ENCODE measurements at regions not wholly inside any gene's neighbourhood (a gene's known extent, or its start where the extent isn't known, plus 50 kb on each side); places are given as distances from the start of the nearest gene placed in this dataset.
"Not testable (repeated sequence)": the region's sequence is repeated elsewhere in the genome, so short reads cannot be mapped to it uniquely, and the experiment has no call there.

- H3K27me3 ChIP-seq (ENCODE audit: control insufficient read depth in 3 of 3, insufficient read depth in 3 of 3, low read length in 3 of 3), result no peaks in the 10 kb centered on the region
- H3K9ac ChIP-seq (ENCODE audit: low read depth in 1 of 3, low read length in 3 of 3), result no peak overlapping the region
- H3K27ac ChIP-seq (ENCODE audit: low read depth, low read length), result no peak overlapping the region
- no peaks in the 10 kb centered on the region for H3K36me3 ChIP-seq (ENCODE audit: control insufficient read depth in 3 of 3, insufficient read depth in 3 of 3, low read length in 3 of 3)
- no peaks in the 10 kb centered on the region for H3K9me3 ChIP-seq (ENCODE audit: control insufficient read depth in 3 of 3, low read length in 3 of 3)
- no peak overlapping the region for H3K4me3 ChIP-seq (ENCODE audit: low read length in 3 of 3)
- H3K4me1 ChIP-seq (ENCODE audit: control insufficient read depth in 3 of 3, insufficient read depth in 3 of 3, low read length in 3 of 3), result no peaks in the 10 kb centered on the region
These were observed 54.3 kb upstream of the LRCH1 start for GRCh38 chr13:46498650-46499049.

GRCh38 chr13:46496086-46496485, 56.9 kb upstream of the LRCH1 start:
- H3K27ac ChIP-seq (ENCODE audit: low read depth, low read length), result no peak overlapping the region
- no peaks in the 10 kb centered on the region for H3K36me3 ChIP-seq (ENCODE audit: control insufficient read depth in 3 of 3, insufficient read depth in 3 of 3, low read length in 3 of 3)
- H3K27me3 ChIP-seq (ENCODE audit: control insufficient read depth in 3 of 3, insufficient read depth in 3 of 3, low read length in 3 of 3), result no peaks in the 10 kb centered on the region
- H3K9me3 ChIP-seq (ENCODE audit: control insufficient read depth in 3 of 3, low read length in 3 of 3), result no peaks in the 10 kb centered on the region
- H3K4me3 ChIP-seq (ENCODE audit: low read length in 3 of 3), result no peak overlapping the region
- no peak overlapping the region for H3K9ac ChIP-seq (ENCODE audit: low read depth in 1 of 3, low read length in 3 of 3)
- no peaks in the 10 kb centered on the region for H3K4me1 ChIP-seq (ENCODE audit: control insufficient read depth in 3 of 3, insufficient read depth in 3 of 3, low read length in 3 of 3)

- Histone ChIP-seq H3K27ac (ENCODE audit: low read depth, low read length) (no peak overlapping the region), H3K36me3 (ENCODE audit: control insufficient read depth in 3 of 3, insufficient read depth in 3 of 3, low read length in 3 of 3) (no peaks in the 10 kb centered on the region), H3K4me1 (ENCODE audit: control insufficient read depth in 3 of 3, insufficient read depth in 3 of 3, low read length in 3 of 3) (no peaks in the 10 kb centered on the region), H3K9ac (ENCODE audit: low read depth in 1 of 3, low read length in 3 of 3) (no peak overlapping the region), H3K27me3 (ENCODE audit: control insufficient read depth in 3 of 3, insufficient read depth in 3 of 3, low read length in 3 of 3) (no peaks in the 10 kb centered on the region), H3K4me3 (ENCODE audit: low read length in 3 of 3) (no peak overlapping the region), H3K9me3 (ENCODE audit: control insufficient read depth in 3 of 3, low read length in 3 of 3) (no peaks in the 10 kb centered on the region)
These were observed 57.3 kb upstream of the LRCH1 start for GRCh38 chr13:46495651-46496050.

DNA sequence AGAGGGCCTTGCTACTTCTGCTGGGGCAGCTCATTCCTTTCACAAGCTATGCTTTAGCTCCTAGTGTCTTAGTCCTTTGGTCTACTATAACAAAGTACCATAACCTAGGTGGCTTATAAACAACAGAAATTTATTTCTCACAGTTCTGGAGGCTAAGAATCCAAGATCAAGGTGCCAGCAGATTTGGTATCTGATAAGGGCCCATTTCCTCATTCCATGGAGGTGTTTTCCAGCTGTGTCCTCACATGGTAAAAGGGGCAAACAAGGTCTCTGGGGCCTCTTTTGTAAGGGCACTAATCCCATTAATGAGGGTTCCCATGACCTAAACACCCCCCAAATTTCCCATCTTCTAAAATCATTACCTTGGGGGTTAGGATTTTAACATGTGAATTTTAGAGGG, 57.9 kb upstream of the LRCH1 start:
- Histone ChIP-seq H3K36me3 (ENCODE audit: control insufficient read depth in 3 of 3, insufficient read depth in 3 of 3, low read length in 3 of 3) (no peaks in the 10 kb centered on the region), H3K27me3 (ENCODE audit: control insufficient read depth in 3 of 3, insufficient read depth in 3 of 3, low read length in 3 of 3) (no peaks in the 10 kb centered on the region), H3K9me3 (ENCODE audit: control insufficient read depth in 3 of 3, low read length in 3 of 3) (no peaks in the 10 kb centered on the region), H3K9ac (ENCODE audit: low read depth in 1 of 3, low read length in 3 of 3) (no peak overlapping the region), H3K4me1 (ENCODE audit: control insufficient read depth in 3 of 3, insufficient read depth in 3 of 3, low read length in 3 of 3) (no peaks in the 10 kb centered on the region), H3K4me3 (ENCODE audit: low read length in 3 of 3) (no peak overlapping the region), H3K27ac (ENCODE audit: low read depth, low read length) (no peak overlapping the region)

DNA sequence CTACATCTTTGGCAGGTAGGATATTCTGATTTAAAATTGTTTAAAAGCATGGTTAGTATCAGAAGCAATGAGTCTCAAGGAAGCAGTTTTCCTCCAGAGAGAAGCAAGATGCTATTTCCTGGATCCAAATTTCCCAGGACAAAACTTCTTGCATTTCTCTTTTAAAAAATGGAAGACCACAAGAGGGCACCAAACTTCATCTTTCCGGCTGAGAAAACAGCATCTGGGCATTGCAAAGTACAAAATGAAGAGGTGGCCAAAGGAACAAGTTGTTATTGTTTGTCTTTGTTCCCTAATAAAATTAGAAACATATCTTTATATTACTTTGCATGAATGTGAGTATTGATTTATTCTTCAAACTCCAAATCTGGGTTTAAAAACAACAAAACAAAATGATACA, 60.0 kb upstream of the LRCH1 start:
- no peak overlapping the region for H3K4me3 ChIP-seq (ENCODE audit: low read length in 3 of 3)
- no peaks in the 10 kb centered on the region for H3K9me3 ChIP-seq (ENCODE audit: control insufficient read depth in 3 of 3, low read length in 3 of 3)
- H3K27ac ChIP-seq (ENCODE audit: low read depth, low read length), result no peak overlapping the region
- no peaks in the 10 kb centered on the region for H3K27me3 ChIP-seq (ENCODE audit: control insufficient read depth in 3 of 3, insufficient read depth in 3 of 3, low read length in 3 of 3)
- H3K9ac ChIP-seq (ENCODE audit: low read depth in 1 of 3, low read length in 3 of 3), result no peak overlapping the region
- no peaks in the 10 kb centered on the region for H3K36me3 ChIP-seq (ENCODE audit: control insufficient read depth in 3 of 3, insufficient read depth in 3 of 3, low read length in 3 of 3)
- peaks cover 0 to 6% (median 0%) of the 10 kb centered on the region in 3 donors for H3K4me1 ChIP-seq (ENCODE audit: control insufficient read depth in 3 of 3, insufficient read depth in 3 of 3, low read length in 3 of 3)

- H3K9me3 ChIP-seq (ENCODE audit: control insufficient read depth in 3 of 3, low read length in 3 of 3), result no peaks in the 10 kb centered on the region
- H3K27ac ChIP-seq (ENCODE audit: low read depth, low read length), result no peak overlapping the region
- H3K4me1 ChIP-seq (ENCODE audit: control insufficient read depth in 3 of 3, insufficient read depth in 3 of 3, low read length in 3 of 3), result peaks cover 0 to 6% (median 0%) of the 10 kb centered on the region in 3 donors
- H3K27me3 ChIP-seq (ENCODE audit: control insufficient read depth in 3 of 3, insufficient read depth in 3 of 3, low read length in 3 of 3), result no peaks in the 10 kb centered on the region
- no peaks in the 10 kb centered on the region for H3K36me3 ChIP-seq (ENCODE audit: control insufficient read depth in 3 of 3, insufficient read depth in 3 of 3, low read length in 3 of 3)
- H3K4me3 ChIP-seq (ENCODE audit: low read length in 3 of 3), result no peak overlapping the region
- no peak overlapping the region for H3K9ac ChIP-seq (ENCODE audit: low read depth in 1 of 3, low read length in 3 of 3)
These were observed 61.3 kb upstream of the LRCH1 start for GRCh38 chr13:46491641-46492040.

- not testable (repeated sequence) for H3K4me3 ChIP-seq (ENCODE audit: low read length in 3 of 3); H3K4me1 ChIP-seq (ENCODE audit: control insufficient read depth in 3 of 3, insufficient read depth in 3 of 3, low read length in 3 of 3); H3K27ac ChIP-seq (ENCODE audit: low read depth, low read length); H3K9me3 ChIP-seq (ENCODE audit: control insufficient read depth in 3 of 3, low read length in 3 of 3); H3K9ac ChIP-seq (ENCODE audit: low read depth in 1 of 3, low read length in 3 of 3); H3K27me3 ChIP-seq (ENCODE audit: control insufficient read depth in 3 of 3, insufficient read depth in 3 of 3, low read length in 3 of 3); H3K36me3 ChIP-seq (ENCODE audit: control insufficient read depth in 3 of 3, insufficient read depth in 3 of 3, low read length in 3 of 3)
These were observed 62.3 kb upstream of the LRCH1 start for GRCh38 chr13:46490713-46491112.

- Histone ChIP-seq H3K9ac (ENCODE audit: low read depth in 1 of 3, low read length in 3 of 3) (no peak overlapping the region), H3K9me3 (ENCODE audit: control insufficient read depth in 3 of 3, low read length in 3 of 3) (peaks cover 0 to under 1% (median under 1%) of the 10 kb centered on the region in 3 donors), H3K36me3 (ENCODE audit: control insufficient read depth in 3 of 3, insufficient read depth in 3 of 3, low read length in 3 of 3) (no peaks in the 10 kb centered on the region), H3K4me3 (ENCODE audit: low read length in 3 of 3) (no peak overlapping the region), H3K27ac (ENCODE audit: low read depth, low read length) (peak overlapping the region; percentile 21), H3K27me3 (ENCODE audit: control insufficient read depth in 3 of 3, insufficient read depth in 3 of 3, low read length in 3 of 3) (no peaks in the 10 kb centered on the region), H3K4me1 (ENCODE audit: control insufficient read depth in 3 of 3, insufficient read depth in 3 of 3, low read length in 3 of 3) (peaks cover 0 to 6% (median 0%) of the 10 kb centered on the region in 3 donors)
These were observed 62.8 kb upstream of the LRCH1 start for GRCh38 chr13:46490129-46490528.

- H3K9ac ChIP-seq (ENCODE audit: low read depth in 1 of 3, low read length in 3 of 3), result no peak overlapping the region
- peaks cover 2 to 4% (median 3%) of the 10 kb centered on the region in 3 donors for H3K9me3 ChIP-seq (ENCODE audit: control insufficient read depth in 3 of 3, low read length in 3 of 3)
- peaks cover 0 to 6% (median 0%) of the 10 kb centered on the region in 3 donors for H3K4me1 ChIP-seq (ENCODE audit: control insufficient read depth in 3 of 3, insufficient read depth in 3 of 3, low read length in 3 of 3)
- peak overlapping the region; percentile 21 for H3K27ac ChIP-seq (ENCODE audit: low read depth, low read length)
- H3K27me3 ChIP-seq (ENCODE audit: control insufficient read depth in 3 of 3, insufficient read depth in 3 of 3, low read length in 3 of 3), result no peaks in the 10 kb centered on the region
- H3K4me3 ChIP-seq (ENCODE audit: low read length in 3 of 3), result no peak overlapping the region
- H3K36me3 ChIP-seq (ENCODE audit: control insufficient read depth in 3 of 3, insufficient read depth in 3 of 3, low read length in 3 of 3), result no peaks in the 10 kb centered on the region
These were observed 63.4 kb upstream of the LRCH1 start for GRCh38 chr13:46489586-46490023.

- no peak overlapping the region for H3K9ac ChIP-seq (ENCODE audit: low read depth in 1 of 3, low read length in 3 of 3)
- H3K36me3 ChIP-seq (ENCODE audit: control insufficient read depth in 3 of 3, insufficient read depth in 3 of 3, low read length in 3 of 3), result no peaks in the 10 kb centered on the region
- peaks cover 3 to 15% (median 5%) of the 10 kb centered on the region in 3 donors for H3K9me3 ChIP-seq (ENCODE audit: control insufficient read depth in 3 of 3, low read length in 3 of 3)
- H3K27me3 ChIP-seq (ENCODE audit: control insufficient read depth in 3 of 3, insufficient read depth in 3 of 3, low read length in 3 of 3), result no peaks in the 10 kb centered on the region
- H3K27ac ChIP-seq (ENCODE audit: low read depth, low read length), result no peak overlapping the region
- no peak overlapping the region for H3K4me3 ChIP-seq (ENCODE audit: low read length in 3 of 3)
- H3K4me1 ChIP-seq (ENCODE audit: control insufficient read depth in 3 of 3, insufficient read depth in 3 of 3, low read length in 3 of 3), result peaks cover 0 to 6% (median 0%) of the 10 kb centered on the region in 3 donors
These were observed 65.2 kb upstream of the LRCH1 start for GRCh38 chr13:46487748-46488147.

- H3K27me3 ChIP-seq (ENCODE audit: control insufficient read depth in 3 of 3, insufficient read depth in 3 of 3, low read length in 3 of 3), result no peaks in the 10 kb centered on the region
- peaks cover 0 to 6% (median 0%) of the 10 kb centered on the region in 3 donors for H3K4me1 ChIP-seq (ENCODE audit: control insufficient read depth in 3 of 3, insufficient read depth in 3 of 3, low read length in 3 of 3)
- H3K4me3 ChIP-seq (ENCODE audit: low read length in 3 of 3), result no peak overlapping the region
- H3K9me3 ChIP-seq (ENCODE audit: control insufficient read depth in 3 of 3, low read length in 3 of 3), result peaks cover 3 to 15% (median 5%) of the 10 kb centered on the region in 3 donors
- H3K9ac ChIP-seq (ENCODE audit: low read depth in 1 of 3, low read length in 3 of 3), result no peak overlapping the region
- H3K36me3 ChIP-seq (ENCODE audit: control insufficient read depth in 3 of 3, insufficient read depth in 3 of 3, low read length in 3 of 3), result no peaks in the 10 kb centered on the region
- H3K27ac ChIP-seq (ENCODE audit: low read depth, low read length), result no peak overlapping the region
These were observed 66.7 kb upstream of the LRCH1 start for GRCh38 chr13:46486270-46486669.
